ENCODE measurements at regions not wholly inside any gene's neighbourhood (a gene's known extent, or its start where the extent isn't known, plus 50 kb on each side); places are given as distances from the start of the nearest gene placed in this dataset.

DNA sequence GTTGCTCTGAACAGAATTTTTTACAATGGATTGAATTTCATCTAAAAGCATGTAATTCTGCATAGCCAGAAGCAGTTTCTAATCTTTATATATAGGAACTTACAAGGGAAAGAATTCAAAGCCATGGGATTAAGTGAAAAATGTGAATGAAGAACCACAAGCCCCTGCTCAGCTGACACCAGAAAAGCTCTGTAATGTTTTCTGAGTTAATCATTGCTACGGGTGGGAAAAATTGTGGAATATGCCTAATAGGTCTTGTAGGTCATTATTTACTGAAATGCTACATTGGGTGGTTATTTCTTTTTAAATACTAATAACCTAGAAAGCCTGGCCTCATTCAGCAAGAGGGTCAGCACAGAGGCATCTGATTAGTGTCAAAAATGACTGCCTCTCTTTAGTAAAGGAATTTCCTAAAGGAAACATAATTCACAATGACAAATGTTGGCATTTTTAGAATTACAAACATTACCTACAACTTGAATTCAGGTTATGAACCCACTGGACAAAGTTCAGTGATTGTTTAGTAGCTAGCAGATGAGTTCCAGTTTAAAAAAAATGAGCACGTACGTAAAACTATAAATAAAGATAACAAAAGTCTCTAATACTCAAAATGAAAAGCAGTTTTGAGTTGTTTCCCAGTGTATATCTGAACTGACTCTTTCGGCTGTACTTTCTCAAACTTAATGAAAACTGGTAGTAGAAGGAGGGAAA, 75.3 kb downstream of the BMP4 start:
- H3K4me3 ChIP-seq, result no peak overlapping the region
- no peak overlapping the region for H3K27ac ChIP-seq
- H3K4me1 ChIP-seq (replicated peaks), result no peaks in the 10 kb centered on the region
- no peak for TF ChIP-seq POLR2A (IDR thresholded peaks at IDR 0.05)
- TF ChIP-seq, protein P1, sequence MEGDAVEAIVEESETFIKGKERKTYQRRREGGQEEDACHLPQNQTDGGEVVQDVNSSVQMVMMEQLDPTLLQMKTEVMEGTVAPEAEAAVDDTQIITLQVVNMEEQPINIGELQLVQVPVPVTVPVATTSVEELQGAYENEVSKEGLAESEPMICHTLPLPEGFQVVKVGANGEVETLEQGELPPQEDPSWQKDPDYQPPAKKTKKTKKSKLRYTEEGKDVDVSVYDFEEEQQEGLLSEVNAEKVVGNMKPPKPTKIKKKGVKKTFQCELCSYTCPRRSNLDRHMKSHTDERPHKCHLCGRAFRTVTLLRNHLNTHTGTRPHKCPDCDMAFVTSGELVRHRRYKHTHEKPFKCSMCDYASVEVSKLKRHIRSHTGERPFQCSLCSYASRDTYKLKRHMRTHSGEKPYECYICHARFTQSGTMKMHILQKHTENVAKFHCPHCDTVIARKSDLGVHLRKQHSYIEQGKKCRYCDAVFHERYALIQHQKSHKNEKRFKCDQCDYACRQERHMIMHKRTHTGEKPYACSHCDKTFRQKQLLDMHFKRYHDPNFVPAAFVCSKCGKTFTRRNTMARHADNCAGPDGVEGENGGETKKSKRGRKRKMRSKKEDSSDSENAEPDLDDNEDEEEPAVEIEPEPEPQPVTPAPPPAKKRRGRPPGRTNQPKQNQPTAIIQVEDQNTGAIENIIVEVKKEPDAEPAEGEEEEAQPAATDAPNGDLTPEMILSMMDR (IDR thresholded peaks at IDR 0.05), result no peak
- no peak for TF ChIP-seq POLR2AphosphoS5 (IDR thresholded peaks at IDR 0.05)
- WGBS, result 32% methylated on average over 4 of the region's 4 CpGs
- H3K27me3 ChIP-seq (replicated peaks; ENCODE audit: insufficient read depth), result no peaks in the 10 kb centered on the region
- no peak for DNase-seq (ENCODE audit: low spot score)
- no peaks in the 10 kb centered on the region for H3K9me3 ChIP-seq
- H3K36me3 ChIP-seq, result no peaks in the 10 kb centered on the region
- intact Hi-C loops (cut with DNase I), result no loop called here

DNA sequence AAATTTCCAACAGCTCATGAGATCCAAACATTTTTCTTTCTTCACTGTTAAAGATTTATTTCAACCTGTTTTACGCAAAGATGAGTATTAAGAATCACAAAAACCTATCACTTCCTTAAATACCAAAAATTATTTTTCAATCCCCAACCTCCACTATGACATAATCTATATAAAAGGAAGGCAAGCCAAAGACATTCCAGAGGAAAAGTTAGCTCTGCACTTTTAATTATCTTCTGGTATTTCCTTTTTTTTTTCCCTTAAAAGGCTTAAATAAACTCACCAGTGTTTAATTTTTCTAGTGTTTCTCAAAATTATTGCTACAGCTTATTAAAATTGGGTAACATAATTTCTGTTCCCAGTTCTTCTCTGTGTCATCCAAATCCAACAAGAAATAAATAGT, 75.9 kb downstream of the BMP4 start:
- no peak overlapping the region for H3K4me3 ChIP-seq

DNA sequence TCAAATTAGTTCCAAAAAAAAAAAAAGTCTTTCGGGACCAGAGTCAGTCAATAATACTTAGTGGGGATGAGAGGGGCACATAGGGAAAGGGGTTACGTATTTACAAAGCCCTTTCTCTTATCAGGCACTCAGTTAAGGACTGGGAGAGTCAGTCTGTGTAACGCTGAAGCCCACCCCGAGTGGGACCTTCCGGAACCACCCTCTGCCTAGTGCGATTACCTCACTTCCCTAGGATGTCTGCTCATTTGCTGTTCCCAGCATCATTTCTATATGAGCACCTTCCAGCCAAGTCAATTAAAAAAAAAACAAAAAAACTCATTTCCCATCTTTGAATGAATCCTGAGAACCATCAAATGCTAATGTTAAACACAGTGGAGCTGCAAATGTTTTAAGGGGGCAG, 76.9 kb downstream of the BMP4 start:
- Histone ChIP-seq H3K27me3 (replicated peaks; ENCODE audit: insufficient read depth) (no peaks in the 10 kb centered on the region), H3K4me3 (no peak overlapping the region), H3K9me3 (no peaks in the 10 kb centered on the region), H3K27ac (no peak overlapping the region), H3K36me3 (no peaks in the 10 kb centered on the region), H3K4me1 (replicated peaks) (no peaks in the 10 kb centered on the region)
- TF ChIP-seq, protein P1 (IDR thresholded peaks at IDR 0.05), result no peak
- TF ChIP-seq POLR2AphosphoS5 (IDR thresholded peaks at IDR 0.05), result no peak
- no peak for TF ChIP-seq POLR2A (IDR thresholded peaks at IDR 0.05)
- no peak for DNase-seq (ENCODE audit: low spot score)
- 91% methylated on average over 6 of the region's 6 CpGs for WGBS
- intact Hi-C loops (cut with DNase I), result no loop called here

More for the DNA sequence above, 75.9 kb downstream of the BMP4 start:
- TF ChIP-seq POLR2A (IDR thresholded peaks at IDR 0.05) (no peak), POLR2AphosphoS5 (IDR thresholded peaks at IDR 0.05) (no peak)
- intact Hi-C loops (cut with DNase I), result no loop called here
- no peak for DNase-seq (ENCODE audit: low spot score)
- Histone ChIP-seq H3K27me3 (replicated peaks; ENCODE audit: insufficient read depth) (no peaks in the 10 kb centered on the region), H3K36me3 (no peaks in the 10 kb centered on the region), H3K4me1 (replicated peaks) (no peaks in the 10 kb centered on the region), H3K27ac (no peak overlapping the region), H3K9me3 (no peaks in the 10 kb centered on the region)
- 98% methylated on average over 1 of the region's 1 CpG for WGBS

DNA sequence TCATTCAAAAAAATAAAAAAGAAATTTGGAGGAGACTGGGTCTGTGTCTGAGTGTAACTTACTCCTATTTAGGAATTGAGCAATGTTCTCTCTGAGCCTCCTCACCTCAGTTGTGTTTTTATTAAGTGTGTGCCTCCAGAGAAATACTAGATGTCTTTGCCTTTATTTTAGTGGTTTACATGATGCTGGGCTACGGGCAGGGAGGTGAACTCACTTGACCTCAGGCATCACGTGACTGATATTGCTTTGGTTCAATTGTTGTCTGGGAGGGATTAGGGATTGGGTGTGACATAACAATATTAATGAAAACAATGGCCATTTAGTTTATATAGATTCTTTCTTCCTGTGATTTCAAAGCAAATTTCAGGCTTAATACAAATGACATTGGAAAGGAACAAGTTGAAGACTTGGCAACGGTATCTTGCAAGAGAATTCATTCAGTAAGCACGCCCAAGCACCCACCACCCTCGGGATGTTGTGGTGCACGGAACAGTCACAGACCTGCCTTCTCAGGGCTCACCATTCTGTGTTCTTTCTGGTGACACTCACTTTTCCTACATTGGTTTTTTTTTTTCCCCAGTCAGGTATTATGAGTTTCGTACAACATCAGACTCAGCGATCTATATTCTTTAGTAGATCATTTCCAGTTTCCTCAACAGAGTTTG, 77.5 kb downstream of the BMP4 start:
- TF ChIP-seq, protein P1 (IDR thresholded peaks at IDR 0.05), result no peak
- no peaks in the 10 kb centered on the region for H3K36me3 ChIP-seq
- DNase-seq (ENCODE audit: low spot score), result no peak
- no peaks in the 10 kb centered on the region for H3K9me3 ChIP-seq
- WGBS, result 82% methylated on average over 8 of the region's 8 CpGs
- H3K4me1 ChIP-seq (replicated peaks), result no peaks in the 10 kb centered on the region
- H3K27ac ChIP-seq, result no peak overlapping the region
- H3K27me3 ChIP-seq (replicated peaks; ENCODE audit: insufficient read depth), result no peaks in the 10 kb centered on the region
- H3K4me3 ChIP-seq, result no peak overlapping the region
- intact Hi-C loops (cut with DNase I), result no loop called here

DNA sequence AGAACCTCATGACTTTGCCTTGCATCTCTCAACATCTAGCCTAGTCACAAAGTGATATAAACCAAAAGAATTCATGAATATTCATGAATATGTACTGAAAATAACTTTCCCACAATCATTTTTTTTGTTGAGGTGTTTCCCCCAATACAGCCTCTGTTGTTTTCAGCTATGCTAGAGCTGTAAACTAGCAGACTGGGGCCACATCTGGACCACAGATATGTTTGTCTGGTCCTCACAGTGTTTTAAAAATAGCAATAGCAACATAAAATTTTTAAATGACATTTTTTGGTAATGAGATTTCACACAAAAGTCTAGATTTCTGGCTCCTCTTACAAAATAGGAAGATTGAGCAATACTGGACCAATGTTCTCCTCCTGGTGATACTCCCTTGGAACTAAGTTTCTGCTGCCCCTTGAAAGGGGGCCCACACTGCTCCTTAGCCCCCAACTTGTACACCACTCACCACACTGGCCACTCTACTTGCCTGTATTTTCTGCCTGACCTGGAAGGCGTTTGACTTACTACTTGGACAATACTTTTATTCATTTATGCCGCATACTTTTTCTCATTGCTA, 81.2 kb downstream of the BMP4 start:
- Histone ChIP-seq H3K27me3 (replicated peaks; ENCODE audit: insufficient read depth) (no peaks in the 10 kb centered on the region), H3K4me3 (no peak overlapping the region), H3K27ac (no peak overlapping the region), H3K4me1 (replicated peaks) (no peaks in the 10 kb centered on the region), H3K36me3 (no peaks in the 10 kb centered on the region), H3K9me3 (no peaks in the 10 kb centered on the region)
- DNase-seq (ENCODE audit: low spot score), result no peak
- 94% methylated on average over 2 of the region's 2 CpGs for WGBS
- intact Hi-C loops (cut with DNase I), result no loop called here
- TF ChIP-seq POLR2A (IDR thresholded peaks at IDR 0.05) (no peak), POLR2AphosphoS5 (IDR thresholded peaks at IDR 0.05) (no peak)
- TF ChIP-seq, protein P1 (IDR thresholded peaks at IDR 0.05), result no peak
